ENCODE measurements at regions not wholly inside any gene's neighbourhood (a gene's known extent, or its start where the extent isn't known, plus 50 kb on each side); places are given as distances from the start of the nearest gene placed in this dataset.

DNA sequence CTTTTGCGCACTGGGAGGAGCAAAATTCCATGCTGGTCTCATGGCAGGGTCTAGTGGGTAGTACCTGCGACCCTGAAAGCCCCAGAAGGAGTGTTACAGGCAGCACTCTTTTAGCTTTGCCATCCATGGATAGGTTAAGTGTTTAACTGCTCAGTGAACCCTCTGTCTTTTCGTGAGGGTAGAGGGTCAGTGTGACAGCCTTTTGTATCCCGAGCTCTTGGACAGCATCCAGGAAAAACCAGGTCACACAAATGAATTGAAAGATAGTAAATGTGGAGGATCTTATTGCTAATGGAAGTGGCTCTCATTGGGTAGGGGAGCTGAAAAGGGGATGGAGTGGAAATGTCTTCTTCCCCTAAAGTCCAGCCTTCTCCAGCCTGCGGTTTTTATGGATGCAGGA lies 57.8 kb upstream of the CCDC112 start:
- Histone ChIP-seq H4K8ac (ENCODE audit: low read depth in 2 of 2, low read length in 2 of 2) (no peak overlapping the region), H3K23ac (ENCODE audit: low read depth, low read length) (no peak overlapping the region), H3K56ac (ENCODE audit: extremely low read depth, insufficient read depth, low read length) (no peak overlapping the region), H3K9me1 (ENCODE audit: insufficient read depth, low read length) (peaks cover 5% of the 10 kb centered on the region; the same call in 1 of the 2 replicates), H3K4me1 (ENCODE audit: control insufficient read depth, insufficient read depth, low read length) (peaks cover 4% of the 10 kb centered on the region), H2BK15ac (ENCODE audit: low read depth, low read length) (no peak overlapping the region), H3K36me3 (ENCODE audit: control insufficient read depth, insufficient read depth, low read length) (no peaks in the 10 kb centered on the region), H2BK20ac (ENCODE audit: low read depth, low read length) (no peak overlapping the region), H3K9ac (ENCODE audit: low read depth, low read length) (no peak overlapping the region), H2BK120ac (ENCODE audit: low read depth, low read length) (no peak overlapping the region), H3K27ac (ENCODE audit: insufficient read depth, low read length) (no peak overlapping the region), H4K91ac (ENCODE audit: insufficient read depth, low read depth, low read length) (no peak overlapping the region), H3K4ac (ENCODE audit: low read depth, low read length) (no peak overlapping the region), H3K18ac (ENCODE audit: low read depth, low read length) (no peak overlapping the region), H3K4me2 (ENCODE audit: low read depth, low read length) (no peak overlapping the region), H4K5ac (ENCODE audit: low read depth, low read length) (no peak overlapping the region), H2AK9ac (replicated peaks; ENCODE audit: low read depth, low read length, poor library complexity) (no peak overlapping the region), H4K20me1 (ENCODE audit: insufficient read depth, low read length) (no peaks in the 10 kb centered on the region), H2BK5ac (ENCODE audit: low read depth, low read length, poor library complexity, severe bottlenecking) (no peak overlapping the region), H2AFZ (replicated peaks; ENCODE audit: low read length, poor library complexity) (no peak overlapping the region), H2AK5ac (ENCODE audit: low read depth, low read length) (no peak overlapping the region), H3K14ac (replicated peaks; ENCODE audit: low read depth, low read length) (no peak overlapping the region), H3K79me1 (ENCODE audit: low read depth in 1 of 2, low read length in 2 of 2) (no peaks in the 10 kb centered on the region), H3K4me3 (ENCODE audit: insufficient read depth, low read depth, low read length) (no peak overlapping the region), H3K9me3 (ENCODE audit: control insufficient read depth, insufficient read depth, low read length) (no peaks in the 10 kb centered on the region), H3K27me3 (ENCODE audit: control insufficient read depth, insufficient read depth, low read length) (no peaks in the 10 kb centered on the region)
- in situ Hi-C loops (cut with MboI; ENCODE audit: low sequenced_read_pairs) = no loop called here
- 53% methylated on average over 3 of the region's 5 CpGs; no CpG with 5 or more reads in 1 of the 2 experiments for WGBS, 2 experiments (ENCODE audit: extremely low coverage in 2 of 2, insufficient read length in 1 of 2)
- CTCF ChIA-PET = no interaction called here
- TF ChIP-seq, protein P1, sequence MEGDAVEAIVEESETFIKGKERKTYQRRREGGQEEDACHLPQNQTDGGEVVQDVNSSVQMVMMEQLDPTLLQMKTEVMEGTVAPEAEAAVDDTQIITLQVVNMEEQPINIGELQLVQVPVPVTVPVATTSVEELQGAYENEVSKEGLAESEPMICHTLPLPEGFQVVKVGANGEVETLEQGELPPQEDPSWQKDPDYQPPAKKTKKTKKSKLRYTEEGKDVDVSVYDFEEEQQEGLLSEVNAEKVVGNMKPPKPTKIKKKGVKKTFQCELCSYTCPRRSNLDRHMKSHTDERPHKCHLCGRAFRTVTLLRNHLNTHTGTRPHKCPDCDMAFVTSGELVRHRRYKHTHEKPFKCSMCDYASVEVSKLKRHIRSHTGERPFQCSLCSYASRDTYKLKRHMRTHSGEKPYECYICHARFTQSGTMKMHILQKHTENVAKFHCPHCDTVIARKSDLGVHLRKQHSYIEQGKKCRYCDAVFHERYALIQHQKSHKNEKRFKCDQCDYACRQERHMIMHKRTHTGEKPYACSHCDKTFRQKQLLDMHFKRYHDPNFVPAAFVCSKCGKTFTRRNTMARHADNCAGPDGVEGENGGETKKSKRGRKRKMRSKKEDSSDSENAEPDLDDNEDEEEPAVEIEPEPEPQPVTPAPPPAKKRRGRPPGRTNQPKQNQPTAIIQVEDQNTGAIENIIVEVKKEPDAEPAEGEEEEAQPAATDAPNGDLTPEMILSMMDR (conservative IDR thresholded peaks at IDR 0.05; ENCODE audit: low read depth, low read length) = no peak
- TF ChIP-seq RAD21 (IDR thresholded peaks at IDR 0.05; ENCODE audit: low read length) = no peak
- TF ChIP-seq FOS (IDR thresholded peaks at IDR 0.05; ENCODE audit: low read depth, low read length) = no peak
- no peak for TF ChIP-seq BHLHE40 (IDR thresholded peaks at IDR 0.05; ENCODE audit: low read depth, low read length)
- TF ChIP-seq, protein P2, sequence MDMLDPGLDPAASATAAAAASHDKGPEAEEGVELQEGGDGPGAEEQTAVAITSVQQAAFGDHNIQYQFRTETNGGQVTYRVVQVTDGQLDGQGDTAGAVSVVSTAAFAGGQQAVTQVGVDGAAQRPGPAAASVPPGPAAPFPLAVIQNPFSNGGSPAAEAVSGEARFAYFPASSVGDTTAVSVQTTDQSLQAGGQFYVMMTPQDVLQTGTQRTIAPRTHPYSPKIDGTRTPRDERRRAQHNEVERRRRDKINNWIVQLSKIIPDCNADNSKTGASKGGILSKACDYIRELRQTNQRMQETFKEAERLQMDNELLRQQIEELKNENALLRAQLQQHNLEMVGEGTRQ (IDR thresholded peaks at IDR 0.05; ENCODE audit: low read depth, low read length) = no peak
- TF ChIP-seq RFX5 (IDR thresholded peaks at IDR 0.05; ENCODE audit: low read depth, low read length) = no peak
- TF ChIP-seq CHD1 (IDR thresholded peaks at IDR 0.05; ENCODE audit: low read depth, low read length) = no peak
- POLR2A ChIA-PET (ENCODE audit: unreplicated experiment) = no interaction called here
- intact Hi-C loops (cut with micrococcal nuclease) = no loop called here
- no TSS peak for BruUV-seq (replicated peaks)
- DNase-seq = no peak
- dilution Hi-C loops (cut with HindIII; ENCODE audit: low sequenced_read_pairs, unreplicated experiment) = no loop called here
- ATAC-seq (ENCODE audit: low read depth) = no peak

Data from IMR-90 (cell line).